IPS DF 6.9 (cell line): ENCODE measurements at regions not wholly inside any gene's neighbourhood (a gene's known extent, or its start where the extent isn't known, plus 50 kb on each side); places are given as distances from the start of the nearest gene placed in this dataset.

ENCODE experiments used
- DNase-seq: peaks from one replicate; pipeline ENCODE4 v3.0.0-alpha.2; 2013; ENCODE audit warnings: low read depth, low spot score
- H3K27ac ChIP-seq: one replicate; pipeline ENCODE4 v1.5.1; 2013; ENCODE audit warnings: low read length, control low read depth
- H3K27me3 ChIP-seq: 2 replicates; pipeline ENCODE4 v1.6.1; 2013; ENCODE audit warnings: mild to moderate bottlenecking, low read length; ENCODE audit not compliant: control insufficient read depth, insufficient read depth
- H3K36me3 ChIP-seq: 2 replicates; pipeline ENCODE4 v1.6.1; 2013; ENCODE audit warnings: low read length; ENCODE audit not compliant: control insufficient read depth, insufficient read depth
- H3K4me1 ChIP-seq: 2 replicates; pipeline ENCODE4 v1.6.1; 2013; ENCODE audit warnings: low read length; ENCODE audit not compliant: control insufficient read depth, insufficient read depth
- H3K4me3 ChIP-seq: 2 replicates; pipeline ENCODE4 v1.5.1; 2013; ENCODE audit warnings: mild to moderate bottlenecking, low read length
- H3K9me3 ChIP-seq: 2 replicates; pipeline ENCODE4 v1.6.1; 2013; ENCODE audit warnings: low read length, inconsistent platforms; ENCODE audit not compliant: control insufficient read depth, insufficient read depth
- WGBS: extraction: QIAGEN DNeasy Blood & Tissue Kit; methylation state at CpG from one replicate; pipeline ENCODE4 v1.1.7; 2013; ENCODE audit warnings: mixed read lengths, missing lambda C conversion rate; ENCODE audit not compliant: insufficient read length, insufficient coverage; 5-methylcytosine and 5-hydroxymethylcytosine counted together

GRCh38 chr5:71988808-71989207 is 118.5 kb upstream of the MAP1B start:
- Histone ChIP-seq H3K36me3 (no peaks in the 10 kb centered on the region), H3K27me3 (no peaks in the 10 kb centered on the region), H3K4me1 (no peaks in the 10 kb centered on the region), H3K9me3 (no peaks in the 10 kb centered on the region), H3K27ac (no peak overlapping the region), H3K4me3 (no peak overlapping the region)
- DNase-seq, result no peak
- no CpG with 5 or more reads among the region's 1 CpG for WGBS

- Histone ChIP-seq H3K9me3 (no peaks in the 10 kb centered on the region), H3K27me3 (no peaks in the 10 kb centered on the region), H3K4me1 (no peaks in the 10 kb centered on the region), H3K4me3 (no peak overlapping the region), H3K36me3 (no peaks in the 10 kb centered on the region), H3K27ac (no peak overlapping the region)
- DNase-seq, result no peak
- WGBS, result no CpG with 5 or more reads among the region's 3 CpGs
Observed at GRCh38 chr5:71993600-71993999, 113.7 kb upstream of the MAP1B start.

- H3K4me3 ChIP-seq, result no peak overlapping the region
- no peak overlapping the region for H3K27ac ChIP-seq
- H3K27me3 ChIP-seq, result no peaks in the 10 kb centered on the region
- H3K9me3 ChIP-seq, result no peaks in the 10 kb centered on the region
- DNase-seq, result no peak
- no peaks in the 10 kb centered on the region for H3K36me3 ChIP-seq
- H3K4me1 ChIP-seq, result no peaks in the 10 kb centered on the region
- no CpG with 5 or more reads among the region's 2 CpGs for WGBS
Observed at GRCh38 chr5:71996789-71997188, 110.5 kb upstream of the MAP1B start.

GRCh38 chr5:71998746-71999145 is 108.5 kb upstream of the MAP1B start:
- Histone ChIP-seq H3K36me3 (no peaks in the 10 kb centered on the region), H3K27ac (no peak overlapping the region), H3K27me3 (no peaks in the 10 kb centered on the region), H3K4me1 (no peaks in the 10 kb centered on the region), H3K9me3 (no peaks in the 10 kb centered on the region), H3K4me3 (no peak overlapping the region)
- DNase-seq, result no peak

GRCh38 chr5:72000707-72001106 is 106.6 kb upstream of the MAP1B start:
- no peaks in the 10 kb centered on the region for H3K27me3 ChIP-seq
- no peak for DNase-seq
- no peaks in the 10 kb centered on the region for H3K36me3 ChIP-seq
- WGBS, result no CpG with 5 or more reads among the region's 1 CpG
- H3K4me3 ChIP-seq, result no peak overlapping the region
- H3K9me3 ChIP-seq, result no peaks in the 10 kb centered on the region
- H3K4me1 ChIP-seq, result no peaks in the 10 kb centered on the region
- no peak overlapping the region for H3K27ac ChIP-seq

- H3K27me3 ChIP-seq, result no peaks in the 10 kb centered on the region
- no peak overlapping the region for H3K27ac ChIP-seq
- no peak overlapping the region for H3K4me3 ChIP-seq
- H3K4me1 ChIP-seq, result no peaks in the 10 kb centered on the region
- DNase-seq, result no peak
- no peaks in the 10 kb centered on the region for H3K36me3 ChIP-seq
- no peaks in the 10 kb centered on the region for H3K9me3 ChIP-seq
Observed at GRCh38 chr5:72005671-72006070, 101.6 kb upstream of the MAP1B start.

GRCh38 chr5:72006361-72006760 is 100.9 kb upstream of the MAP1B start:
- no peak for DNase-seq
- no peaks in the 10 kb centered on the region for H3K36me3 ChIP-seq
- H3K4me1 ChIP-seq, result no peaks in the 10 kb centered on the region
- H3K9me3 ChIP-seq, result no peaks in the 10 kb centered on the region
- H3K4me3 ChIP-seq, result no peak overlapping the region
- no peaks in the 10 kb centered on the region for H3K27me3 ChIP-seq
- WGBS, result no CpG with 5 or more reads among the region's 1 CpG
- no peak overlapping the region for H3K27ac ChIP-seq

GRCh38 chr5:72007336-72008111 is 99.8 kb upstream of the MAP1B start:
- Histone ChIP-seq H3K27me3 (no peaks in the 10 kb centered on the region), H3K9me3 (no peaks in the 10 kb centered on the region), H3K27ac (no peak overlapping the region), H3K36me3 (no peaks in the 10 kb centered on the region), H3K4me3 (no peak overlapping the region), H3K4me1 (no peaks in the 10 kb centered on the region)
- no CpG with 5 or more reads among the region's 7 CpGs for WGBS
- DNase-seq, result no peak

GRCh38 chr5:72009280-72009679 is 98.0 kb upstream of the MAP1B start:
- WGBS, result no CpG with 5 or more reads among the region's 7 CpGs

GRCh38 chr5:72010430-72010829 is 96.8 kb upstream of the MAP1B start:
- Histone ChIP-seq H3K4me3 (no peak overlapping the region), H3K4me1 (no peaks in the 10 kb centered on the region), H3K27me3 (no peaks in the 10 kb centered on the region), H3K9me3 (no peaks in the 10 kb centered on the region), H3K27ac (no peak overlapping the region), H3K36me3 (no peaks in the 10 kb centered on the region)
- no CpG with 5 or more reads among the region's 4 CpGs for WGBS
- DNase-seq, result no peak

More at GRCh38 chr5:72009280-72009679, 98.0 kb upstream of the MAP1B start:
- no peaks in the 10 kb centered on the region for H3K27me3 ChIP-seq
- DNase-seq, result no peak
- H3K4me3 ChIP-seq, result no peak overlapping the region
- H3K9me3 ChIP-seq, result no peaks in the 10 kb centered on the region
- no peaks in the 10 kb centered on the region for H3K4me1 ChIP-seq
- no peak overlapping the region for H3K27ac ChIP-seq
- no peaks in the 10 kb centered on the region for H3K36me3 ChIP-seq

GRCh38 chr5:72012906-72013305 is 94.4 kb upstream of the MAP1B start:
- Histone ChIP-seq H3K9me3 (no peaks in the 10 kb centered on the region), H3K36me3 (no peaks in the 10 kb centered on the region), H3K4me3 (no peak overlapping the region), H3K27me3 (no peaks in the 10 kb centered on the region), H3K4me1 (no peaks in the 10 kb centered on the region), H3K27ac (no peak overlapping the region)
- DNase-seq, result no peak
- WGBS, result no CpG with 5 or more reads among the region's 4 CpGs
